Esophagus (tissue), 2 donors: ENCODE measurements at regions not wholly inside any gene's neighbourhood (a gene's known extent, or its start where the extent isn't known, plus 50 kb on each side); places are given as distances from the start of the nearest gene placed in this dataset.
"Not testable (repeated sequence)": the region's sequence is repeated elsewhere in the genome, so short reads cannot be mapped to it uniquely, and the experiment has no call there.

Source experiments
- H3K27ac ChIP-seq, 2 donors: one replicate each; pipeline ENCODE4 v1.5.1; 2013; ENCODE audit warnings: low read depth in 2 of 2, mild to moderate bottlenecking in 2 of 2, inconsistent platforms in 1 of 2, low read length in 1 of 2, moderate library complexity in 1 of 2
- H3K27me3 ChIP-seq, 2 donors: one replicate each; pipeline ENCODE4 v1.6.1; 2013; ENCODE audit warnings: low read length in 2 of 2, control low read depth in 1 of 2, mild to moderate bottlenecking in 1 of 2; ENCODE audit not compliant: insufficient read depth in 2 of 2, control insufficient read depth in 1 of 2
- H3K36me3 ChIP-seq, 2 donors: one replicate each; pipeline ENCODE4 v1.6.1; 2013; ENCODE audit warnings: low read length in 1 of 2; ENCODE audit not compliant: control insufficient read depth in 2 of 2, insufficient read depth in 2 of 2
- H3K4me1 ChIP-seq, 2 donors: one replicate each; pipeline ENCODE4 v1.6.1; 2013; ENCODE audit warnings: low read length in 1 of 2; ENCODE audit not compliant: control insufficient read depth in 2 of 2, insufficient read depth in 2 of 2
- H3K4me3 ChIP-seq, 2 donors: one replicate each; pipeline ENCODE4 v1.5.1; 2013; ENCODE audit warnings: low read length in 2 of 2, mild to moderate bottlenecking in 2 of 2, low read depth in 1 of 2, moderate library complexity in 1 of 2
- H3K9me3 ChIP-seq, 2 donors: one replicate each; pipeline ENCODE4 v1.6.1; 2013; ENCODE audit warnings: mild to moderate bottlenecking in 2 of 2, low read depth in 1 of 2, low read length in 1 of 2, moderate library complexity in 1 of 2; ENCODE audit not compliant: control insufficient read depth in 2 of 2, insufficient read depth in 1 of 2
- WGBS, 2 donors: extraction: QIAGEN DNeasy Blood & Tissue Kit; methylation state at CpG; one replicate each; pipeline ENCODE4 v1.1.7; 2013; 5-methylcytosine and 5-hydroxymethylcytosine counted together
- donor health status: healthy with polysubstance abuse.
- donor health status: Bipolar disorder and iron deficiency.

DNA sequence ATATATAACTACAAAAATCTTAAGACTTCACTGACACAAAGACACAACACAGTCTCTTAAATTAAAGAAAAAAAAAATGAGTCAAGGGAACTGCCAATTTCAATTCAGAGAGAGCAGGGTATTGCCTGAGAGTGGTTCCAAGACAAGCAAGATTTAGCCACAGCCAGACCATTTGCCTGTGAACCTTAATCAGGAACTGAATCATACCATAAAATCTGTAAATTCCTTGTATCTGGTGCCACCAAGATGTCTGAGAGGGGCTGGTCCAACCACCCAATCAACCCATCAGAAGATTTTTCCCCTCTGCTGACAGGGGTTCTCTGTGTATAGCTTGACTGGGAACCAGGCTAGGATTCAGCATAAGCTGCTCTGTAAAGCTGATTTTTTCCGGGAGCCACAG lies 159.2 kb downstream of the CPEB2 start:
- Histone ChIP-seq H3K27me3 (no peaks in the 10 kb centered on the region), H3K4me3 (no peak overlapping the region), H3K27ac (no peak overlapping the region), H3K9me3 (no peaks in the 10 kb centered on the region), H3K4me1 (peaks cover 0 to 5% of the 10 kb centered on the region in 2 donors), H3K36me3 (no peaks in the 10 kb centered on the region)
- 90 to 93% methylated on average over 1 of the region's 1 CpG for WGBS, 2 donors

DNA sequence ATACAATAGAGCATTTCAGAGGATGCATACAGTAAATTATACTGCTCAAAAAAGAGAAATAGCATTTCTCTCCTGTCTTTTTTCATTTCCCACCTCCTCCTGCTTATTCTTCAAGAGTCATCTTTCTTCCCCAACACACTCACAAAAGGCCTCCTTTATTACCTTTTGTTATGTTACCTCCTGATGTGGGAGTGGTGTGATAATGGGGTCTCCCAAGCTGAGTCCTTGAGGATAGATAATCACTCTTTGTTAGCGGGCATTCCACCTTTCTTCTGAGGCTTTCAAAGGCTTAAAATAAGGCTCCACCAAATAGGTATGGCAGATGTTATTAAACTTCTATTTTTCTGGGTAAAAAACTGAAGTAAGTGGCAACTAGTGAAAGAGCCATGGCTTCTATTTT lies 159.8 kb downstream of the CPEB2 start:
- Histone ChIP-seq H3K36me3 (no peaks in the 10 kb centered on the region), H3K27ac (no peak overlapping the region), H3K4me3 (no peak overlapping the region), H3K4me1 (peaks cover 0 to 5% of the 10 kb centered on the region in 2 donors), H3K9me3 (no peaks in the 10 kb centered on the region), H3K27me3 (no peaks in the 10 kb centered on the region)
- WGBS, 2 donors, result 86 to 88% methylated on average over 1 of the region's 1 CpG

DNA sequence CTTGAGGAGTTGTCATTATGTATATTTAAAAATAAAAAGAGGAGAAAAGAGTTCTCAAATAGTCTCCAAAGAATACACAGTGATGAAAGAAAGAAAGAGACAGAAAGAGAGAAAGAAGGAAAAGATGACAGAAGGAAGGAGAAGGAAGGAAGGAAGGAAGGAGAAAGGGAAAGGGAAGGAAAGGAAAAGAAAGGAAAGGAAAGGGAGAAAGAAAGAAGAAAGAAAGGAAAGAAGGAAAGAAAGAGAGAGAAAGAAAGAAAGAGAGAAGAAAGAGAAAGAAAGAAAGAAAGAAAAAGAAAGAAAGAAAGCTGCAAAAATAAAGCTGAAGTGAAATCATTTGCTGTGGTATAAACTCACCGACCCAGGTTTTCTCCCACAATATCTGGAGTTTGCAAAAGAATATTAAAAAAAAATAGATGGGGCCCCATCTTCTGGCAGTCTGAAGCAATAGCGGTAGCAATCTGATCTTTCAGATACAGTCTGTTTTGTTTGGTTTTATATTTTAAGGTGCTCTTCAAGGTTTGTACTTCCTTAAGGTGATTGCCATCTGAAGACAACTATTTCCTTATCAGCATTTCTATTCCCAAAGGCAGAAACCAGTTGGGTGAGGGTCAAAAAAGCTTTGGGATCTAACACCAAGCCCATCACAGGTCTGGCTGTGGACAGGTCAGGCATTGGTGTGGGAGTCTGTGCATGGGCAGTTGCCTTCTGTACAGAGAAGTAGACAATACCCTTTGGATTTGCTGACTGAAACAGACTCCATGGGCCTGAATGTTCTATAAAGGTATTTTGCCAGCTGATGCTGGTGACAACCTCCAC lies 160.4 kb downstream of the CPEB2 start:
- Histone ChIP-seq H3K9me3 (no peaks in the 10 kb centered on the region), H3K27ac (no peak overlapping the region), H3K36me3 (no peaks in the 10 kb centered on the region), H3K4me3 (no peak overlapping the region), H3K4me1 (peaks cover 0 to 5% of the 10 kb centered on the region in 2 donors), H3K27me3 (no peaks in the 10 kb centered on the region)
- 11 to 13% methylated on average over 2 of the region's 2 CpGs for WGBS, 2 donors

DNA sequence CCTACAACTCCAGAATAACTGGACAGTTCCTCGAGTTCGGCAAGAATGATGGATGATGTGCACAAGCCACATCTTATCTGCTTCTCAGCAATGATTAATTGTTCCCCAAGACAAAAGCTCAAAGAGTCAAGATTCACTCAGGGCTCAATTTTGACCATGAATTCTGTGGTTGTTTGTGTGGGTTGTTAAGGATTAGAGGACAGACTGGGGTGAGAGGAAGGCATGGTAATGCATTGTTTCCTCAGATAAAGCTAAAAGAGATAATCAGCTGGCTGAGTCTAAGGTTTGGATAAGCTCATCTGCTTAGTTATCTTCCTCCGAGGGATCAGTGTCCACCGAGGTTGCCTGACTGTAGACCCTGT lies 161.0 kb downstream of the CPEB2 start:
- no peaks in the 10 kb centered on the region for H3K9me3 ChIP-seq
- no peaks in the 10 kb centered on the region for H3K27me3 ChIP-seq
- no peaks in the 10 kb centered on the region for H3K36me3 ChIP-seq
- no peak overlapping the region for H3K4me3 ChIP-seq
- H3K27ac ChIP-seq, result no peak overlapping the region
- peaks cover 0 to 5% of the 10 kb centered on the region in 2 donors for H3K4me1 ChIP-seq
- 40 to 43% methylated on average over 4 of the region's 4 CpGs for WGBS, 2 donors

DNA sequence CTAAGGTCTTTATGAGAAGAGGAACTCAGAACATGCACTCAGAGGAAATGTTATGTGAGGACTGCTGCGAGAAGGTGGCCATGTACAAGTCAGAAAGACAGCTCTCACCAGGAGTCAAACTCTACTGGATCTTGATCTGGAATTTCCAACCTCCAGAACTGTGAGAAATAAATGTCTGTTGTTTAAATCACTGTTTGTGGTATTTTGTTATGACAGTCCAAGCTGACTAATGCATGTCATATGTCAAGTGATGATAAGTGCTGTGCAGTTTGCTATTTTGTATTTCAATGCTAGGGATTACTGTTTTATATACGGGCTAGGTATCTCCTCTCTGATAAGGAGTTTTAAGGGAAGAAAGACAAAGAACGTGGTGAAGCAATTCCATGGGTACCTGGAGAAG lies 162.3 kb downstream of the CPEB2 start:
- 61 to 71% methylated on average over 3 of the region's 3 CpGs for WGBS, 2 donors
- Histone ChIP-seq H3K36me3 (no peaks in the 10 kb centered on the region), H3K27ac (no peak overlapping the region), H3K27me3 (no peaks in the 10 kb centered on the region), H3K4me1 (peaks cover 0 to under 1% of the 10 kb centered on the region in 2 donors), H3K4me3 (no peak overlapping the region), H3K9me3 (no peaks in the 10 kb centered on the region)

DNA sequence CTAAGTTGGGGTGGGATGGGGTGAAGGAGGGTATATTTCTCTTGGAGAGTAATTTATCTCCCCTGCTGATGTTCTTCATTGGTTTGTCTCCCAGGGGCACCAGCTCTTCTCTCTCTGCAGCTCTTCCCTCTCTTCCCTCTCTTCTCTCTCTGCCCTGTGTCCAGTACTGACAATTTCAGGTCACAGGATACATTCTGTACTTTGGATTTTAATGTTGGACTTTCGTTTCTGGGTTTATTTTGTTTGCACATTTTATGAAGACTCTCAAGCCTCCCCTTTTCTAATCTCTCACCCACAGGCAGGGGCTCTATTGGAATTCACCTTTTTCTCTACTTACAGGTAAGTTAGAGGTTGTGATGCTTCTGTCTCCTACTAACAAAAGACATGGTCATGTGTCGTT lies 165.5 kb downstream of the CPEB2 start:
- peaks cover 0 to 4% of the 10 kb centered on the region in 2 donors for H3K9me3 ChIP-seq
- H3K36me3 ChIP-seq, result no peaks in the 10 kb centered on the region
- WGBS, 2 donors, result 50 to 52% methylated on average over 2 of the region's 2 CpGs
- no peaks in the 10 kb centered on the region for H3K4me1 ChIP-seq
- H3K27ac ChIP-seq, result no peak overlapping the region
- no peak overlapping the region for H3K4me3 ChIP-seq
- no peaks in the 10 kb centered on the region for H3K27me3 ChIP-seq

DNA sequence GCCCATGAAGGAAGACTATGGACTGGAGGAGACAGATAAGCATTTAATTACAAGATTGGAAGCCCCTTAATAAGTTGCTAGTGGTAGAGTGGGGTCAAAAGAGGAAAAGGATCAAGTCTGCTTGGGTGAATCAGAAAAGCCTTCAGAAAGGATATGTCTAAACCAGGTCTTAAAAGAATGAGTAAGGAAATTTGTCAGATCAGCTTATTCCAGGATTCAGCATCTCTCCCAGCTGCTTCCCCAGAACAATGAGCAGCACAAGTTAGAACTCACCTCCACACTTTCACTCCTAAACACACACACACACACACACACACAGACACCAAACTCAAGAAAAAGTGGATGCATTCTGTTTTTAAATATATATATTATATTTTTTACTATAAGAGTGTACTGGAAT lies 166.5 kb downstream of the CPEB2 start:
- Histone ChIP-seq H3K4me1 (no peaks in the 10 kb centered on the region), H3K27me3 (no peaks in the 10 kb centered on the region), H3K36me3 (no peaks in the 10 kb centered on the region), H3K9me3 (peaks cover 0 to 4% of the 10 kb centered on the region in 2 donors), H3K4me3 (no peak overlapping the region), H3K27ac (no peak overlapping the region)

DNA sequence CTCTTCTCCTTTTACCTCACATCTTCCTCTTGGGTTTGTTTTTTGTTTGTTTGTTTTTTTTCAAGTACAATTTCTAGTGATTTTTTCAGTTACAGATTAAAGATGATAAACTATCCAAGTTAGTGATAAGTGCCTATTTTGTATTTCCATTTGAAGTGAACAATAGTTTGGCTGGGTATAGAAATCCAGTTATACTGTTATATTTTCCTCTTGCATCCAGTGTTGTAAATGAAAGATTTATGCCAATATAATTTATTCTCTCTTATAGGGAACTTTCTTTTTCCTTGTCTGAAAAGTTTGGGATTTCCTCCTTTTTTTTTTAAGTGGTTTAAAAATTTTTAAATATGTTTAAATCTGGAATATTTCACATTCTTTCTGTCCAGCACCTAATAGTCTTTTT lies 169.4 kb downstream of the CPEB2 start:
- Histone ChIP-seq H3K4me3 (no peak overlapping the region), H3K9me3 (peaks cover 0 to 4% of the 10 kb centered on the region in 2 donors), H3K27me3 (no peaks in the 10 kb centered on the region), H3K36me3 (no peaks in the 10 kb centered on the region), H3K27ac (no peak overlapping the region), H3K4me1 (no peaks in the 10 kb centered on the region)

DNA sequence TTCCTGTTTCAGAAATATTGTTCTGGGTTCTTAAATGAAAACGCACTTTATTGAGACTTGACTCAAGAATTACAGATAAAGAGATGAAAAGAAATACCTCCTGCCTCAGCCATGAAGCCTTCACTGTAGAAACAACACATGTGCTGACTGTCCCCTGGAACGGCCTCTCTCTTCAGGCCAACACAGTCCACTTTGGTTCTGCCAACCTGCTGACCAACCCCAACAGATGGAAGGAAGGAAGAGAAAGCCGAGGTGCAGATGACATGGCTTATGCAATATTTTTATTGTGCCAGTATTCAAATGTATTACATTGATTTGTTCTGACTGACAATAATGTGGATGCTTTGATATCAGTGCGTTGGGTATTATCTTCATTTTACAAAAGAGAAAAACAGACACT lies 171.0 kb downstream of the CPEB2 start:
- no peaks in the 10 kb centered on the region for H3K36me3 ChIP-seq
- H3K4me1 ChIP-seq, result no peaks in the 10 kb centered on the region
- H3K27ac ChIP-seq, result no peak overlapping the region
- 73 to 75% methylated on average over 4 of the region's 4 CpGs for WGBS, 2 donors
- H3K27me3 ChIP-seq, result no peaks in the 10 kb centered on the region
- H3K9me3 ChIP-seq, result peaks cover 0 to 4% of the 10 kb centered on the region in 2 donors
- no peak overlapping the region for H3K4me3 ChIP-seq

DNA sequence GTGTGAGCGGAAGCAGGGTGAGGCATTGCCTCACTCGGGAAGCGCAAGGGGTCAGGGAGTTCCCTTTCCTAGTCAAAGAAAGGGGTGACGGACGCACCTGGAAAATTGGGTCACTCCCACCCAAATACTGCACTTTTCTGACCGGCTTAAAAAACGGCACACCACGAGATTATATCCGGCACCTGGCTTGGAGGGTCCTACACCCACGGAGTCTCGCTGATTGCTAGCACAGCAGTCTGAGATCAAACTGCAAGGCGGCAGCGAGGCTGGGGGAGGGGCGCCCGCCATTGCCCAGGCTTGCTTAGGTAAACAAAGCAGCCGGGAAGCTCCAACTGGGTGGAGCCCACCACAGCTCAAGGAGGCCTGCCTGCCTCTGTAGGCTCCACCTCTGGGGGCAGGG lies 171.9 kb downstream of the CPEB2 start:
- not testable (repeated sequence) for H3K4me3 ChIP-seq

More for the DNA sequence above, 171.9 kb downstream of the CPEB2 start:
- H3K36me3 ChIP-seq, H3K4me1 ChIP-seq, H3K9me3 ChIP-seq, H3K27ac ChIP-seq, H3K27me3 ChIP-seq: not testable (repeated sequence)
- WGBS, 2 donors, result 80 to 86% methylated on average over 10 to 11 of the region's 16 CpGs
